NCI-H1105 treated with DMSO at 0.1 percent for 48 hours (cell line): ENCODE measurements at regions not wholly inside any gene's neighbourhood (a gene's known extent, or its start where the extent isn't known, plus 50 kb on each side); places are given as distances from the start of the nearest gene placed in this dataset.

Experiments used
- DNase-seq: peaks from one replicate; lab custom pipeline; 2025; lab: John Stamatoyannopoulos, UW

- DNase-seq, result no peak
Observed at GRCh38 chr13:70384156-70384555, 275.9 kb upstream of the KLHL1 start.

- no peak for DNase-seq
Observed at GRCh38 chr13:70380809-70381208, 272.6 kb upstream of the KLHL1 start.

DNA sequence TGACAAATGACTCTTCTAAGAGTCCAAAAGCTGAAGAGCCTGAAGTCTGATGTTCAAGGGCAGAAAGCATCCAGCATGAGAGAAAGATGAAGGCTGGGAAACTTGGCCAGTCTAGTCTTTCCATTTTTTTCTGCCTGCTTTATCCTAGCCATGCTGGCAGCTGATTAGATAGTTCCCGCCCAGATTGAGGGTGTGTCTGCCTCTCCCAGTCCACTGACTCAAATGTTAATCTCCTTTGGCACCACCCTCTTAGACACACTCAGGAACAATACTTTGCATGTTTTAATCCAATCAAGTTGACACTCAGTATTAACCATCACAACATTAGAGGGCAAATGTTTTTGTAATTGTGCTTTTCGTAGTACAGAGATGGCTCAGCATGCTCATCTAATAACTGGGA lies 267.5 kb upstream of the KLHL1 start:
- no peak for DNase-seq

DNA sequence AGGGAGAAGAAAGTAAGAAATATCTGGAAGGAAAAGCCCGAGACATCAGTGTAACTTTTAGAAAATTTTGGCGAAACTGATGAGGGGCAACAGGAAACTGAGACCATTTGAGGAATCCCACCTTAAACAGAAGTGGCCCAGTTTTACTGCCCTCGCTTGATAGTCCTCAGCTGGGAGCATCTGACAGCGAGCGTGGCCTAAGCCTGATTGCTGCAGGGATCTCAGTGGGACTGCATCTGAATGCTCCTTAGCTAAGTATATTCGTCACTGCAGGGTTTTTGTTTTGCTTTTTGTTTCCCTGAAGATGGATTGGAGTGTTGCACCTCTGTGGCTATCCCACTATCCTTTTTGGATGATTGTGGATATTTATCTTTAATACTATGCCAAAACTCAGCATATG lies 262.7 kb upstream of the KLHL1 start:
- DNase-seq, result no peak

GRCh38 chr13:70366720-70367119 lies 258.5 kb upstream of the KLHL1 start:
- no peak for DNase-seq

DNA sequence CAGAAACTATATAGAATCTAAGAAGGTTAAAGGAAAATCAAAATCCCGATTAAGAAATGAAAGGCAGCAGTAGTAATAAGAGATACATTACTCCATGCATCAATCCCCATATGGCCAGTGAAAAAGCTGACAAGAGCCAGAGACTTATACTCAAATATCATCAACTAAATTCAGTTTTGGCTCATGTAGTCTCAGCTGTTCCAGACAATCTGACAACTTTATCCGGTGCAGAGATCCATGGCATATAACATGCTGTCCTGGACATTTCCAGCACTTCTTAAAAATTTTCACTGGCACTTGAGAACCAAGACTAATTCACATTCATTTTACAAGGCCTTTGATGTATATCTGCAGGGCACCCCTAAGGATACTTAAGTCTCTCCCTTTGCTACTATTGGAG lies 255.7 kb upstream of the KLHL1 start:
- no peak for DNase-seq

DNA sequence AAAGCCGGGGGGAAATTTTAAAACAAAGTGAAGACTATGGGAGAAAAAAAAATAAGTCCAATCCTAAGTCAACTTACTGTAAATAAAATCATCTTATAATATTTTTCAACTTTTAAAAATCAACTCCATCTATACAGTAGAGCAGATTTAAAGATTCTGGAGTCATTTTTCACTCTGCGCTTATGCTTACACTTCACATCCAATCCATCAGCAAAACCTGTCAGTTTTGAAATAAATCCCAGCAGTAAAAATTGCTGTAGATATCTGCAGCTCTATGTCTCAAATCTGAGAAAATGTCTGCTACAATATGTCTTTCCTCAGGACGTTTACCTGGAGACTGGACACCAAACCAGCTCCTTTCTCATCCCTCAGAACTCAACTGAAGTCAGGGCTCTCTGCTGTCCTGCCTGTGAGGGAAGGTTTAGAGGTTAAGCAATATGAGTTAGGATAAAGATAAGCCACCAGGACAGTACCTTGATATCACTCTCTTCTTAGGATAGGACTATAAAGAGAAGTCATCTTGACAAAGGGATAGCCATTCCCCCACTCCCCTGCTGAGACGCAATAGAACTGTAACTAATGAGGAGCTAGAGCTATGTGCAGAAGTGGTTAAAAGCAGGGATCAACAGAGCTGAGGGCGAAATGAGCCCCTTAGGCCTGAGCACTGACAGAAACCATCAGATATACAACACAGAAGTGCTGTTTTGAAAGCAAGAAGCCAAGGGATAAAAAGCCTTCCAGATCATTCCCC lies 254.7 kb upstream of the KLHL1 start:
- DNase-seq, result no peak

DNA sequence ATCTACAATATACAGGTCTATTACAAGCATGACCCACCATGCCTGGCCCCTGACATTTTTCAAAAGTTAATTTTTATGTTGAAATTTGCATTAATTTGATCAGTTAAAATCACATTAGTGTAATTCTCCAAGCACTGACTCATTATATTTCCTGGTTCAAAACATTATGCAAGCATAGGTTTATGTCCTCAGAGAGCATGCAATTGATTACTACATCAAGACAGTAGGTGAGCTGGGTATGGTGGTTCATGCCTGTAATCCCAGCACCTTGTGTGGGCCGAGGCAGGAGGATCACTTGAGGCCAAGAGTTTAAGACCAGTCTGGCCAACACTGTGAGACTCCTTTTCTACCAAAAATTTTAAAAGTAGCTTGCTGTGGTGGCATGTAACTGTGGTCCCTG lies 248.8 kb upstream of the KLHL1 start:
- no peak for DNase-seq

- DNase-seq, result no peak
Observed at GRCh38 chr13:70353096-70353495, 244.8 kb upstream of the KLHL1 start.

GRCh38 chr13:70347947-70348620 lies 239.8 kb upstream of the KLHL1 start:
- no peak for DNase-seq

- peak; percentile 19 for DNase-seq
Observed at GRCh38 chr13:70339738-70340137, 231.5 kb upstream of the KLHL1 start.

- DNase-seq, result no peak
Observed at GRCh38 chr13:70338609-70339008, 230.4 kb upstream of the KLHL1 start.

DNA sequence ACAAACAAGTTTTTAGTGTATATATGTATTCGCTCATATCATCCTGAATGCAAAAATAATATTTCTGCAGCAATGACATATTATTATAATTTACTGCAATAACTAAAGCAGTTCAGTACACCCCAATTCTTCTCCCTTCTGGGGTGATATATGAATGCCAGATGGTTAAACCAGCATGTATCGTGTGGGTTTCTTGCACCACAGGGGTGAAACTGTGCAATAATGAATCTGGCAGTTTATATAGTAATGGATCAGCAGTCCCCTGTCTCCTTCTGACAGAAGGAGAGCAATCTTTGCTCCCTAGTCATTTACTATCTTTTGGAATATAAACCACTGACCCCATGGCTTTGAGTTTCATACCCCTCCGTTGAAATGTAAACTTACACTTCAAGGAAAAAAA lies 228.6 kb upstream of the KLHL1 start:
- DNase-seq, result no peak

- DNase-seq, result no peak
Observed at GRCh38 chr13:70333752-70334151, 225.5 kb upstream of the KLHL1 start.

DNA sequence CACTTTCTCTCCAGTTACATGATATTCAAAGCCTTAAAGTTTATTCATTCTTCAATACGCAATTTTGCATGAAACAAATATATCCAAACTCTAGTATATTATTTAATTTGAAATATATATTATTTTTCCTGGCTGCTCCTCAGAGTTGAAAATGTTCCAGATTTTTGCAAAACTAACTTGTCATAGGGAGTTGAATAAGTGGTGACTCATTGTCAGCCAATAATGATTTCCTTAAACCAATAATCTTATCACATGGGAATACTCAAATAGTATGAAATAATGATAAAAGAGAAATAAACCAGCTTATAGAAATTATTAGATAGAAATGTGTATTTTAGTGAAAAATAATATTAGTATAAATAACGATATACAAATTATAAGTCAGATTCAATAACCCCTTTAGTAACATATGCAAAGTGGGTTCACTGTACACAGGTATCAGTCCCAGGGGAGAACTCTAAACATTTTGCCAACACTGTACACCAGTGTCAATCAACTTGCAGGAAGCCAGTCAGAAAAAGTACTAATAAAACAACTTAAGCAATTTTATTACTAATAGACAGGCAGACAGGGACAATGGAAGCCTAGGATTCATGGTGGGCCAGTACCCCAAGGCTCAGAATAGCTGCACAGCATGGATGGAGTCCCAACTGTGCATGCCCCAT lies 222.6 kb upstream of the KLHL1 start:
- no peak for DNase-seq

DNA sequence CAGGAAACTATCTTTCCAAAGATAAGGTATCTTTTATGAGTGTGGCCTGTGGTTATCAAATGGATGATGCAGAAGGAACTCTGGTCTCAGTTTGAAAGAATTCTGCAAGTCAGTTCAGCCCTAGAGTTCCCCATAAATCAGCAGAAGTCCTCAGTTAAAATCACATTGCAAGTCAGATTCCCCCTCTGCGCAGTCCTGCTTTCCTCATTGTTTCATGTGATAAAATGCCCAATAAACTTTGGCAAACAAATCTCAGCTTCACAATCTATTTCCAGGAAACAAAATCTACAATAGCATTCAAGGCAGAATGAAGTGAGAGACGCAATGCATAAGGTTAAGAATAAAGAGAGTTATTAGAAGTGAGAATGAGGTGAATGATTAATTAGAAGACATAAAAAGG lies 216.3 kb upstream of the KLHL1 start:
- DNase-seq, result no peak

DNA sequence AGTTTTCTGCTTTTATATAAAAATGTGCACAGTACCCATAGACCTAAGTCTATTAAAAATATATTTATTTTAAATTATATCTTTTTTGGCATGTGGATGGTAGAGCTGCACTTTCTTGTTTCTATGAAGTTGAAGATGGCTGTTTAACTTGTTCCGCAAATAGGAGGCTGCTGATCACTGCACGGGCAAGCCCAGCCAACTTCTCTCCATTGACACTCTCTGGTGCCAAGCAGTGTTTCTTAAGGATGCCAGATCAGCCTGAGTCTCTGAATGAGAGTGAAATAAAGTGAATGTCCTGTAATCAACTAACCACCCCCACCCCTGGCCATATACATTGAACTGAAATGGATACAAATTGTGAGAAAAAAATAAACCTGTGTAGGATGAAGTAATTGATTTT lies 202.9 kb upstream of the KLHL1 start:
- DNase-seq, result no peak

DNA sequence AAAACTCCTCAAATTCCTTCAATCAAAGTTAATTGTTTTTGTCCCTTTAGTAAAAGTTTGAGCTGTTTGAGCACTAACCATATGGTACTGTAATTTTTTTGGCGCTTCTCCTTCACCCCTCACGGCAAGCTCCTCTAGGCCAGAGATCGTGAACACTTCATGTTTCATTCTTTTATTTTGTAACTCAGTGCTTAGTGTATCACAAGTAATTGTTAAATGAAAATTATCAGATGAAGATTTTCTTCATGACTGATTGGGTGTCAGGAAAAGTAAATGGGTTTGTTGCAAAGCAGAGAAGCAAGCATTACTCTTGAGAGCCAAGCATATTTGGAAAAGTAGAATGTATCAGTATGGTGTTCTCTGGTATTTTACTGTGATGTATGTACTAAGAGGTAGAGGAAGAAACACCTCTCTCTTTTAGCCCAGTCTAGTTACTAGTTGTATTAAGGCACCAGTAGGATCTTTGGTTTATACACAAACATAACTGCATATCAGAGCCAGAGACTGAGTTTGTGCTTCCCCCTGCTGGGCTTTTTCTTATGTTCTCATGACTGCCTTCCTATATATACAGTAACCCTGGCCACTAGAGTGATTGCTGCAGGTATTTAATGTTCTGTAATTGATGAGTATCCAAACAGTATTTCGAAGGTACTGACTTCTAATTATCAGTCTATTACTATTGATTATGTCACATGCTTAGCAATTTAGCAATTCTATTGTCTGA lies 202.3 kb upstream of the KLHL1 start:
- peak; percentile 58 for DNase-seq

DNA sequence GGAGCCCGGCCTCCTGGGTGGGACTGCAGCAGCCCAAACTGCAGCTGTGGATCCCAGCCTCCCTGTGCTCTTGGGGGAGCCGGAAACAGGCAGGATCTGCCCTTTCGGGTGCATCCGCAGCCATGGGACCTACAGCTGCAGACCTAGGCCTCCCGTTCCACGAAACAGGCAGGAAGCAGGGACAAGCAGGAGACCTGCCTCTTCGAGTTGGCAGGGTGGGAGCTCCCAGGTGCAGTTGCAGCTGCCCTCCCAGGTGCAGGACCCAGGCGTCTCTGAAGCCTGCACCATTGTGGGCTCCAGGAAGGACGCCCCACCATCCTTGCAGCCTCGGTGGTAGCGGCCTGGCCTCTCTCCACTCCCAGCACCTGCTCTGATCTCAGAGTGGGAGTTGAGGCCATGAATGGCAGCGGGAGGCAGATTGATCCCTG lies 189.0 kb upstream of the KLHL1 start:
- DNase-seq, result no peak

DNA sequence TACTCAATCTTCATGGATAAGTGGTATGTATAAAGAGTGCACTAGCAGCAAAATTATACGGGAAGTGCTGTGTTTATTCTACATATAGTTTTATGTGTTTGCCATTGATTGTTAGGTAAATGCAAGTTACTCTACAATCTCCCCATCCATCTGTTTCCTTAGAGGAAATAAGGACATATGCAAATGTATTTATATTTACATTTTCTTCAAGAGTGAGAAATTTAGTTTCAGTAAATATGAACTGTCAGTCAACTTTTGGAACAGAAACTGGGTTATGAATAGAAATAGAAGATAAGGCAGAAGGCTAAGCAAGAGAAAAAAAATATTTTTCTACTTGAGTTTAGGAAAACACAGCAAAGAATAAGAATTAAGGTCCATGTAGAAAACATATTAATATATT lies 176.1 kb upstream of the KLHL1 start:
- no peak for DNase-seq

DNA sequence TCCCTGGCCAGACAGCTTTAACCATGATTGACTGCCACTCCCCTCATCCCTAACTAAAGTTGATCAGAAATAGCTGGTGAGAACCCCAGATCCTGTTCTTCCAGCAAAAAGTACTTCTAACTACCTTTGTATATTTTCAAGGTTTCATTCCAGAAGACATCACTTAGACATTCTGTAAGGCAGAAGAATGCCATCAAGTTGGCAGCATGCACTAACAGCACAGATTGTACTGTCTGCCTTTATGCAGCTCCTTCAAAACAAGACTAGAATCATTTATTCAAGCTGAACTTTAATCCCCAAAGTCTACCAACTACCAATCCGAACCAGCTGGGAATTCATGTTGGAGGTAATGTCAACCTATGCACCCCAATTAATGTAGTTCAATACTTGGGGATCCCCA lies 167.6 kb upstream of the KLHL1 start:
- DNase-seq, result no peak

DNA sequence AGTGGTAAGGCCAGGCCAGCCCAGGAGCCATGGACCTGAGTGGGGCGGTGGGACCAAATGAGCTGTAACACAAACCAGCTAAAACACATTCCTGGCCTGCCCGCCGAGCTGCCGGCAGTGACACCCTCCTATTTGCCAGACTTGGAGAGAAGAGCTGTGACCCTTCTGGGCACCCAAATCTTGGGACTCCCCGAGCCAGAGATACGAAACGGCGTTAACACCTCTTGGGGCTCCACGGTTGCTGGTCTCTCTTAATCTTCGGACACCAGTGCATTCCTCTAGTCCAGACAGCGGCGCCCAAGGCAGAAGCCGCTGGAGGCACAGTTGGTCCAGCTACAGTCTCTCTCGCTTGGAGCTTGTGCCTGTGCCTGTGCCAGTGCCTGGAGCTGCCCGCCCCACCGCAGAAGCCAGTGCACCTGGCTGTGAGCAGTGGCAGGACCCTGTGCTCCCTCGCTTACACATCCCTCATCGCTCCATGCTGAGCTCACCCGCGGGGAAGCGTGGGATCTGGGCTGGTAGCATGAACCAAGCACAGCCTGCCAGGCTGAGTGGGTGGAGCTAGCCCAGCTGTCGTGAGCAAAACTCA lies 147.2 kb upstream of the KLHL1 start:
- DNase-seq, result no peak
